ENCODE measurements at regions not wholly inside any gene's neighbourhood (a gene's known extent, or its start where the extent isn't known, plus 50 kb on each side); places are given as distances from the start of the nearest gene placed in this dataset.
"Not testable (repeated sequence)": the region's sequence is repeated elsewhere in the genome, so short reads cannot be mapped to it uniquely, and the experiment has no call there.

- no peak overlapping the region for H3K4me3 ChIP-seq (ENCODE audit: insufficient read depth, low read depth, low read length)
- no peaks in the 10 kb centered on the region for H3K27me3 ChIP-seq (ENCODE audit: control insufficient read depth, insufficient read depth, low read length)
- DNase-seq: no peak
- H3K36me3 ChIP-seq (replicated peaks; ENCODE audit: control insufficient read depth, insufficient read depth, low read length): no peaks in the 10 kb centered on the region
Measured at GRCh38 chr3:107911337-107912000, 179.4 kb downstream of the CD47 start.

DNA sequence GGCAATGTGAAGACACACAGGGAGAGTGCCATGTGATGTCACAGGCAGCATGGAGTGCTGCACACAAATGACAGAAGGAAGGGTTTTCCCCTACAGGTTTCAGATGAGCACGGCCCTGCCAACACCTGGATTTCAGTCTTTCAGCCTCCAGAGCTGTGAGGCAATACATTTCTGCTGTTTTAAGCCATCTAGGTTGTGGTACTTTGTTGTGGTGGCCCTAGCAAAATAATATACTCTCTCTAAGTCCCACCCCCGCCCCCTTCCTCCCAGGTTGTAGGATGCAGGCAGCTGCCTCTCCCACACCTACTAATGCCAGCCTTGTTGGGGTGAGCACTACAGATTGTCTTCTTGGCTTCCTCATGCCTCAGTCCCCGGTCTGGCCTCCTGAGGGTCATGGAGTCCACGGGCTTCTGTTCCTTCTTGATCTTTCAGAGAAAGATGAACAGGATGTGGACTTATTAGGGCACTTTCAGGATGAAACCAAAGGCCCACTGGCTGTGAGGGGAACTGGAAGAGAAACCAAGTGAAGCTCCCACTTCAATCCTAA, 180.0 kb downstream of the CD47 start:
- DNase-seq: no peak
- Histone ChIP-seq H3K4me3 (ENCODE audit: insufficient read depth, low read depth, low read length) (no peak overlapping the region), H3K27me3 (ENCODE audit: control insufficient read depth, insufficient read depth, low read length) (no peaks in the 10 kb centered on the region), H3K36me3 (replicated peaks; ENCODE audit: control insufficient read depth, insufficient read depth, low read length) (no peaks in the 10 kb centered on the region)

- not testable (repeated sequence) for H3K4me3 ChIP-seq (ENCODE audit: insufficient read depth, low read depth, low read length); H3K27me3 ChIP-seq (ENCODE audit: control insufficient read depth, insufficient read depth, low read length); H3K36me3 ChIP-seq (replicated peaks; ENCODE audit: control insufficient read depth, insufficient read depth, low read length); DNase-seq
Measured at GRCh38 chr3:107909583-107909982, 181.2 kb downstream of the CD47 start.

- DNase-seq: no peak
- H3K4me3 ChIP-seq (ENCODE audit: insufficient read depth, low read depth, low read length): no peak overlapping the region
- H3K27me3 ChIP-seq (ENCODE audit: control insufficient read depth, insufficient read depth, low read length): no peaks in the 10 kb centered on the region
- no peaks in the 10 kb centered on the region for H3K36me3 ChIP-seq (replicated peaks; ENCODE audit: control insufficient read depth, insufficient read depth, low read length)
Measured at GRCh38 chr3:107907996-107908395, 182.8 kb downstream of the CD47 start.

- no peak for DNase-seq
- Histone ChIP-seq H3K36me3 (replicated peaks; ENCODE audit: control insufficient read depth, insufficient read depth, low read length) (no peaks in the 10 kb centered on the region), H3K4me3 (ENCODE audit: insufficient read depth, low read depth, low read length) (no peak overlapping the region), H3K27me3 (ENCODE audit: control insufficient read depth, insufficient read depth, low read length) (no peaks in the 10 kb centered on the region)
Measured at GRCh38 chr3:107904536-107905066, 186.2 kb downstream of the CD47 start.

- no peaks in the 10 kb centered on the region for H3K27me3 ChIP-seq (ENCODE audit: control insufficient read depth, insufficient read depth, low read length)
- no peaks in the 10 kb centered on the region for H3K36me3 ChIP-seq (replicated peaks; ENCODE audit: control insufficient read depth, insufficient read depth, low read length)
- no peak for DNase-seq
- H3K4me3 ChIP-seq (ENCODE audit: insufficient read depth, low read depth, low read length): no peak overlapping the region
Measured at GRCh38 chr3:107899990-107900651, 190.7 kb downstream of the CD47 start.

GRCh38 chr3:107897471-107898061, 193.3 kb downstream of the CD47 start:
- H3K36me3 ChIP-seq (replicated peaks; ENCODE audit: control insufficient read depth, insufficient read depth, low read length): no peaks in the 10 kb centered on the region
- no peaks in the 10 kb centered on the region for H3K27me3 ChIP-seq (ENCODE audit: control insufficient read depth, insufficient read depth, low read length)
- no peak overlapping the region for H3K4me3 ChIP-seq (ENCODE audit: insufficient read depth, low read depth, low read length)
- no peak for DNase-seq

DNA sequence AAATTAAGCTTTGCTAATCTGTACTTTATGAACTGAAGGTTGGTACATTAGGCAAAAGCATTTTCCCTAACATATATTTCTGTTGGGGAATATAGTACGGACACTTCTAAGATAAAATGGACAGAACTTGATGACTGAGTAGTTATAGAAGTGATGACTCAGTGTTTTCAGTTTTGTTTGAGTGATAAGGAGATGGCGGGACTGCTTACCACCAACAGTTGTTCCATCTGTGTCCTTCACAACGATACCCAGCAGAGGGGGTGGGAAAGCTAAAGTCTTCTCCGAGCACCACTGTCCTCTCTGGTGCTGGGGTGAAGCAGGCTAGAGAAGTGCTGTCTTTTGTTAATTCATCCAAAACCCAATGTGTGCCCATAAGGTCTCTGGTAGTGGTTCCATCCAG, 195.8 kb downstream of the CD47 start:
- no peak for DNase-seq
- H3K36me3 ChIP-seq (replicated peaks; ENCODE audit: control insufficient read depth, insufficient read depth, low read length): no peaks in the 10 kb centered on the region
- H3K4me3 ChIP-seq (ENCODE audit: insufficient read depth, low read depth, low read length): no peak overlapping the region
- H3K27me3 ChIP-seq (ENCODE audit: control insufficient read depth, insufficient read depth, low read length): no peaks in the 10 kb centered on the region

- H3K4me3 ChIP-seq (ENCODE audit: insufficient read depth, low read depth, low read length): no peak overlapping the region
- no peak for DNase-seq
- no peaks in the 10 kb centered on the region for H3K27me3 ChIP-seq (ENCODE audit: control insufficient read depth, insufficient read depth, low read length)
- no peaks in the 10 kb centered on the region for H3K36me3 ChIP-seq (replicated peaks; ENCODE audit: control insufficient read depth, insufficient read depth, low read length)
Measured at GRCh38 chr3:107892955-107893624, 197.7 kb downstream of the CD47 start.

DNA sequence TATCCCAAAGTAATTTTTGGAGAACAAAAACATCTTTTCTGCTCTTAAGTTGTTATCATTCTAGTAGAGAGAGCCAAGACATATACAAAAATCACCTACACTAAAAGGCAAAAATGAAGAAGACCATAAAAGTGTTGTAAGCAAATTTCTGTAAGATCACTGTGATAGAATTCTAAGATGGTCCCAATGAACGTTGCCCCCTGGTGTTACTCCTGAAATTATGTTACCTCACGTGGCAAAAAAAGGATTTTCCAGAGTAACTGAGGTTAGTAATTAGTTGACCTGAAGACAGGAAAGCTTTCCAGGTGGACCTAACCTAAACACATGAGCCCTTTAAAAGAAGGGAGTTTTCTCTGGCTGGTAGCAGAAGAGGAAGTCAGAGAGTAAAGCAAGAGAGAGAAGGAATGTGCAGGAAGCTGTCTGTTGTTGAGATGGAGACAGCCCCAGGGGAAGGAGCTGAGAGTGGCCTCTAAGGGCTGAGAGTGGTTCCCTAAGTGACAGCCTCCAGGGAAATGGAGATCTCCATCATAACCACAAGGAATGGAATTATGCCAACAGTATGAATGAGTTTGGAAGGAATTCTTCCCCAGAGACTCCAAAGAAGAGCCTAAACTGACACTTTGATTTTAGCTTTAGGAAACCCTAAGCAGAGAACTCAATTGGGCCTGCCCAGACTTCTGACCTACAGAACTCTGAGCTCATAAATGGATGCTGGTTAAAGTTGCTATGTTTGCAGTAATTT, 205.9 kb downstream of the CD47 start:
- H3K4me3 ChIP-seq (ENCODE audit: insufficient read depth, low read depth, low read length): no peak overlapping the region
- H3K27me3 ChIP-seq (ENCODE audit: control insufficient read depth, insufficient read depth, low read length): no peaks in the 10 kb centered on the region
- no peaks in the 10 kb centered on the region for H3K36me3 ChIP-seq (replicated peaks; ENCODE audit: control insufficient read depth, insufficient read depth, low read length)
- DNase-seq: no peak

GRCh38 chr3:107884028-107884427, 206.8 kb downstream of the CD47 start:
- Histone ChIP-seq H3K36me3 (replicated peaks; ENCODE audit: control insufficient read depth, insufficient read depth, low read length) (no peaks in the 10 kb centered on the region), H3K4me3 (ENCODE audit: insufficient read depth, low read depth, low read length) (no peak overlapping the region), H3K27me3 (ENCODE audit: control insufficient read depth, insufficient read depth, low read length) (no peaks in the 10 kb centered on the region)
- no peak for DNase-seq

DNA sequence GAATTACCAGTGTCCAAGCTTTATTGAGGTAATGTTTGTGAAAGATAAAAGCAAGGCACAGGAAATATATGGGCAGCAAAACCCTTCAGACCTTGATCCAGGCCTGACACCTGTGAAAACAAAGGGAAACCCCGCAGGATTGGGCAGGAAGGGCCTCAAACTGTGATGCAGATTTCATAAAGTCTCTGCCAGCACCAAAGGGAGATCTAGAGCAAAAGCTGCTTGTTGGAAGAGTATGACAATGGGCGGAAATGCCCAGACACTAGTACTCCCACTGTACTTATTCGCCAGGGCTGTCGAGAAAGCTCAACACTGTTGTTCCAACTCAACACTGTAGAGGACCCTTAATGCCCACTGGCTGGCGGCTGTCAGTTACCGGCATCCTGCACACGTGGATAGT, 207.9 kb downstream of the CD47 start:
- no peak for DNase-seq
- no peaks in the 10 kb centered on the region for H3K36me3 ChIP-seq (replicated peaks; ENCODE audit: control insufficient read depth, insufficient read depth, low read length)
- no peaks in the 10 kb centered on the region for H3K27me3 ChIP-seq (ENCODE audit: control insufficient read depth, insufficient read depth, low read length)
- no peak overlapping the region for H3K4me3 ChIP-seq (ENCODE audit: insufficient read depth, low read depth, low read length)

DNA sequence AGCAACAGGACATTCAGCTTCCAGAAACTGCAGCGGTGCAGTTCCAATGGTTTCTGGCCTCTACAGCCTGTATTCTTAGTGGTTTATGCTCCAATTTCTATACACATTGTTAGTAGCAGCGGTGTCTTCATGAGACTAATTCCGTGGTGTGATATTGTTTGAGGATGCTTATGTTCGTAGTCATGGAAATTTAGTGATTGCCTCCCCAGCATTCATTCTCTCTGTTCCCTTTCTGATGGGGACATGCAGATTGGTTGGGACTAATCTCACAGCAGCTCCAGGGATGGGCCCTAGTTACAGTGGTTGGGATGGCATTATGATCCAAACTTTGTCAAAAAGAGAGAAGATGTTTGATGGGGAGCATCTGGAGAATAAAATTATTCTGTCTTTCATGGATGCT, 208.6 kb downstream of the CD47 start:
- Histone ChIP-seq H3K27me3 (ENCODE audit: control insufficient read depth, insufficient read depth, low read length) (no peaks in the 10 kb centered on the region), H3K36me3 (replicated peaks; ENCODE audit: control insufficient read depth, insufficient read depth, low read length) (no peaks in the 10 kb centered on the region), H3K4me3 (ENCODE audit: insufficient read depth, low read depth, low read length) (no peak overlapping the region)
- DNase-seq: no peak

DNA sequence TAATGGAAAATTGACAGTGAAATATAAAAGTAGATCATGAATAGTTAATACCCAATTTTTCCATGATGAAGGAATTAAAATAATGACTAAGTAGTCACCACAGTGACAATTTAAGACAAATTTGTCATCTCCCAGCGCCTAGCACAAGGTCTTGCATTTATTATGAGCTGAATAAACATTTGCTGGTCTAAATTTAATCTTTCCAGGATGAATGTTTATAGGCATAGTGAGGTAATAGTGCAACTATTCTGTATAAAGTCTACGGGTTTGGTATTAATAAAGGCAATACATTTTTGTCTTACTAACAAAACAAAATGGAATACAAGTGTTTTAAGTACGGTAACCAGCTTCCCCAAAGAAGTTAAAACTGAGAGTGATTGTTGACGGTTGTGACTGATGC, 209.3 kb downstream of the CD47 start:
- no peak for DNase-seq
- Histone ChIP-seq H3K4me3 (ENCODE audit: insufficient read depth, low read depth, low read length) (no peak overlapping the region), H3K36me3 (replicated peaks; ENCODE audit: control insufficient read depth, insufficient read depth, low read length) (no peaks in the 10 kb centered on the region), H3K27me3 (ENCODE audit: control insufficient read depth, insufficient read depth, low read length) (no peaks in the 10 kb centered on the region)

Data from H7 (cell line).